OCI-LY3 (cell line): ENCODE measurements at regions not wholly inside any gene's neighbourhood (a gene's known extent, or its start where the extent isn't known, plus 50 kb on each side); places are given as distances from the start of the nearest gene placed in this dataset.

ENCODE experiments used
- EZH2phosphoT487 ChIP-seq: fragments of 200-600 bp; shearing (Covaris generic); IDR thresholded peaks from 2 replicates; pipeline ENCODE4 v1.6.1; 2018; ENCODE audit warnings: antibody characterized with exemption, mixed run types, low read depth
- TF ChIP-seq, protein P1 (sequence below): fragments of 200-600, 300-600 bp; sonication (generic); IDR thresholded peaks from 2 replicates; pipeline ENCODE4 v1.5.1; 2014; ENCODE audit warnings: antibody characterized with exemption, low read length, low read depth

DNA sequence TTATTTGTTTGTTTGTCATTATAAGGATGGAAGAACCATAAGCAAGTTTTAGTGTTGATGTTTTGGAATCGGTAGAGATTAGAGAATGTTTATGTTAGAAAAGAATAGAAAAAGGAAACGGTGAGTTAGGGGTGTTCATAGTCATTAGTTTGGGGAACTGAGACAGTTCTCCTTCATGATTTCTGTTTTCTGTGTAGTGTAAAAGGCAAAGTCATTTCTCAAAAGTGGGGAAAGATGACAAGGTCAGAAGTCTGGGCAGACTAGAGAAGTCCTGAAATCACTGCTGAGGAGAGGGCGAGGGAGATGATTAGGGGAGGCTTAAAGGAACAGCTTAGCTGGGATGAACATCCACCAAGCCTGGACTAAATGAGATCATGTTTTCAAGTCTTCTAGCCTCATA lies 498.9 kb downstream of the TTLL7 start:
- TF ChIP-seq, protein P1, sequence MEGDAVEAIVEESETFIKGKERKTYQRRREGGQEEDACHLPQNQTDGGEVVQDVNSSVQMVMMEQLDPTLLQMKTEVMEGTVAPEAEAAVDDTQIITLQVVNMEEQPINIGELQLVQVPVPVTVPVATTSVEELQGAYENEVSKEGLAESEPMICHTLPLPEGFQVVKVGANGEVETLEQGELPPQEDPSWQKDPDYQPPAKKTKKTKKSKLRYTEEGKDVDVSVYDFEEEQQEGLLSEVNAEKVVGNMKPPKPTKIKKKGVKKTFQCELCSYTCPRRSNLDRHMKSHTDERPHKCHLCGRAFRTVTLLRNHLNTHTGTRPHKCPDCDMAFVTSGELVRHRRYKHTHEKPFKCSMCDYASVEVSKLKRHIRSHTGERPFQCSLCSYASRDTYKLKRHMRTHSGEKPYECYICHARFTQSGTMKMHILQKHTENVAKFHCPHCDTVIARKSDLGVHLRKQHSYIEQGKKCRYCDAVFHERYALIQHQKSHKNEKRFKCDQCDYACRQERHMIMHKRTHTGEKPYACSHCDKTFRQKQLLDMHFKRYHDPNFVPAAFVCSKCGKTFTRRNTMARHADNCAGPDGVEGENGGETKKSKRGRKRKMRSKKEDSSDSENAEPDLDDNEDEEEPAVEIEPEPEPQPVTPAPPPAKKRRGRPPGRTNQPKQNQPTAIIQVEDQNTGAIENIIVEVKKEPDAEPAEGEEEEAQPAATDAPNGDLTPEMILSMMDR: no peak
- no peak for TF ChIP-seq EZH2phosphoT487
